Spleen (tissue), 11 donors: ENCODE measurements at regions not wholly inside any gene's neighbourhood (a gene's known extent, or its start where the extent isn't known, plus 50 kb on each side); places are given as distances from the start of the nearest gene placed in this dataset.

ENCODE experiments used
- DNase-seq: peaks from one replicate; pipeline ENCODE4 v3.0.0-alpha.2; 2020
- H3K27ac ChIP-seq, 8 donors: fragments of 200-600 bp; sonication (generic) in 7 of 8; 1 replicate in 4 of 8; 2 replicates in 4 of 8; pipeline versions ENCODE4 v1.5.0 to v1.8.0; 2016 to 2021; ENCODE audit warnings: inconsistent platforms in 4 of 8, mild to moderate bottlenecking in 4 of 8, moderate library complexity in 1 of 8
- H3K27me3 ChIP-seq, 7 donors: fragments of 200-600 bp; sonication (generic) in 6 of 7; replicated peaks in 1 of 7; 1 replicate in 4 of 7; 2 replicates in 3 of 7; pipeline versions ENCODE4 v1.5.0 to v1.8.0; 2016 to 2021; ENCODE audit warnings: inconsistent platforms in 3 of 7, mild to moderate bottlenecking in 1 of 7
- H3K36me3 ChIP-seq, 6 donors: fragments of 200-600 bp; sonication (generic) in 5 of 6; 1 replicate in 4 of 6; 2 replicates in 2 of 6; pipeline versions ENCODE4 v1.5.0 to v1.8.0; 2016 to 2021; ENCODE audit warnings: inconsistent platforms in 2 of 6
- H3K4me1 ChIP-seq, 6 donors: fragments of 200-600 bp; sonication (generic) in 5 of 6; 1 replicate in 3 of 6; 2 replicates in 3 of 6; pipeline versions ENCODE4 v1.5.0 to v1.8.0; 2016 to 2021; ENCODE audit warnings: inconsistent platforms in 3 of 6
- H3K4me3 ChIP-seq, 8 donors: fragments of 200-600 bp; sonication (generic) in 7 of 8; 1 replicate in 4 of 8; 2 replicates in 4 of 8; pipeline versions ENCODE4 v1.5.0 to v1.8.0; 2016 to 2021; ENCODE audit warnings: inconsistent platforms in 4 of 8, mild to moderate bottlenecking in 4 of 8, moderate library complexity in 2 of 8
- H3K9me3 ChIP-seq, 8 donors: fragments of 200-600 bp; sonication (generic) in 7 of 8; 1 replicate in 4 of 8; 2 replicates in 4 of 8; pipeline versions ENCODE4 v1.5.0 to v1.8.0; 2016 to 2021; ENCODE audit warnings: inconsistent platforms in 4 of 8
- POLR2A ChIP-seq, 3 donors: fragments of 450-650 bp; IDR thresholded peaks; one replicate each; pipeline ENCODE4 v1.5.1; 2017; ENCODE audit warnings: antibody characterized with exemption in 3 of 3, mild to moderate bottlenecking in 1 of 3
- POLR2AphosphoS5 ChIP-seq, 3 donors: sonication (generic); formaldehyde crosslinking; IDR thresholded peaks; one replicate each; pipeline ENCODE4 v1.5.1; 2017; ENCODE audit warnings: antibody characterized with exemption in 3 of 3
- WGBS, 5 donors: extraction: QIAGEN DNeasy Blood & Tissue Kit in 3 of 5; methylation state at CpG; one replicate each; pipeline versions ENCODE4 v1.1.5 to v1.1.7; 2013 to 2018; 5-methylcytosine and 5-hydroxymethylcytosine counted together
- intact Hi-C: fragments of 100-400 bp; cut with DNase I; formaldehyde crosslinking; loops from one replicate; pipeline ENCODE4 v1.15.0; 2023; ENCODE audit warnings: low total_unique reads
- TF ChIP-seq, protein P1 (sequence below), 11 experiments: fragments of 200-600 bp in 7 of 11; fragments of 450-650 bp in 4 of 11; sonication (generic) in 4 of 11; IDR thresholded peaks in 8 of 11; conservative IDR thresholded peaks in 3 of 11; 1 replicate in 7 of 11; 2 replicates in 4 of 11; pipeline versions ENCODE4 v1.4.0 to v1.8.0; 2016 to 2021; ENCODE audit warnings: antibody characterized with exemption in 11 of 11, inconsistent platforms in 4 of 11, mild to moderate bottlenecking in 1 of 11
- donor health status: healthy with polysubstance abuse.
- donor health status: DM: no; HTN: no; CAD: no; lungs with moderate emphysema.
- donor health status: DM: no; HTN: no; CAD: no.
- donor health status: Bipolar disorder and iron deficiency.
- donor health status: healthy.
- donor health status: DM: no; HTN: no; CAD: no.
- donor health status: DM: yes; HTN: yes; CAD: no.

DNA sequence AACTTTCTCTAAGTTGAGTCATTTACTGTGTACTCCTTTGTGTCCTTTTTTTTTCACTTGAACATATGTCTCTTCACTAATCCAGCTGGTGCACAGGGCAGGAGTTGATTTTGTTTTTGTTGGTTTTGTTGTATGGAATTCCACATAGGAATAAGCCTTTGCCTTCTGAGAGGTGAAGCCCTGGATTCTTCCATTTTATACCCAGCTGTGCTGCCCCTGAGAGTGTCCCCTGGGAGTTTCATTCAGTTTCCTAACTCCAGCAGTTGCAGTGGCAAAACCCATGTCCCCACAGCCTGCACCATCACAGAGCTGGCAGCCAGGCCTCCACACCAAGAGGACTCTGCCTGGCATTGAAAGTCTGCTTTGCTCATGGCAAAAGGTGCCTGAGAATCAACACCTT is 107.3 kb upstream of the SYNDIG1 start:
- DNase-seq = no peak
- intact Hi-C loops = no loop called here
- H3K9me3 ChIP-seq = peaks cover 0 to 20% (median 12%) of the 10 kb centered on the region in 8 donors
- TF ChIP-seq POLR2AphosphoS5 (IDR thresholded peaks at IDR 0.05) (no peak), POLR2A (IDR thresholded peaks at IDR 0.05) (no peak)
- TF ChIP-seq, protein P1, sequence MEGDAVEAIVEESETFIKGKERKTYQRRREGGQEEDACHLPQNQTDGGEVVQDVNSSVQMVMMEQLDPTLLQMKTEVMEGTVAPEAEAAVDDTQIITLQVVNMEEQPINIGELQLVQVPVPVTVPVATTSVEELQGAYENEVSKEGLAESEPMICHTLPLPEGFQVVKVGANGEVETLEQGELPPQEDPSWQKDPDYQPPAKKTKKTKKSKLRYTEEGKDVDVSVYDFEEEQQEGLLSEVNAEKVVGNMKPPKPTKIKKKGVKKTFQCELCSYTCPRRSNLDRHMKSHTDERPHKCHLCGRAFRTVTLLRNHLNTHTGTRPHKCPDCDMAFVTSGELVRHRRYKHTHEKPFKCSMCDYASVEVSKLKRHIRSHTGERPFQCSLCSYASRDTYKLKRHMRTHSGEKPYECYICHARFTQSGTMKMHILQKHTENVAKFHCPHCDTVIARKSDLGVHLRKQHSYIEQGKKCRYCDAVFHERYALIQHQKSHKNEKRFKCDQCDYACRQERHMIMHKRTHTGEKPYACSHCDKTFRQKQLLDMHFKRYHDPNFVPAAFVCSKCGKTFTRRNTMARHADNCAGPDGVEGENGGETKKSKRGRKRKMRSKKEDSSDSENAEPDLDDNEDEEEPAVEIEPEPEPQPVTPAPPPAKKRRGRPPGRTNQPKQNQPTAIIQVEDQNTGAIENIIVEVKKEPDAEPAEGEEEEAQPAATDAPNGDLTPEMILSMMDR (IDR thresholded peaks at IDR 0.05 in 8 of 11, conservative IDR thresholded peaks at IDR 0.05 in 3 of 11) = no peak
- no peak overlapping the region for H3K4me3 ChIP-seq
- H3K36me3 ChIP-seq = no peaks in the 10 kb centered on the region
- H3K27me3 ChIP-seq = no peaks in the 10 kb centered on the region
- H3K27ac ChIP-seq = no peak overlapping the region
- H3K4me1 ChIP-seq = peaks cover 0 to 4% (median 0%) of the 10 kb centered on the region in 6 donors

DNA sequence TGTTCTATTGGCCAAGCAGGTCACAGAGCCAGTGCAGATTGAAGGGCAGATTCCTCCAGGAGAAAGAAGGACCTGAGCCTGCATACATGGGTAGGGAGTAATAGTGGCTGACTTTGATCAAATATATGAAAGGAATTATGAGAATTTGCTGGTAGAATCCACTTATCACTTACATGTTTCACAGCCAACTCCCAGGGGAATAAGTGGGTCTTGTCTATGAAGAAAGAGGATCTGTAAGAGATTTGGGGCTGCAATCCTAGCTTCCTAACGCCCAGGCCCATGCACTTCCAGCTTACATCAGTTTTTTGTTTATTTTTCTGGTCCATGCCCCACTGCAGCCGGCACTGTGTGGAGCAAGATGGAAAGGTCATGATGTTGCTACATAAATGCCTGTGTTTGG is 107.9 kb upstream of the SYNDIG1 start:
- TF ChIP-seq POLR2AphosphoS5 (IDR thresholded peaks at IDR 0.05) (no peak), POLR2A (IDR thresholded peaks at IDR 0.05) (no peak)
- TF ChIP-seq, protein P1 (IDR thresholded peaks at IDR 0.05 in 8 of 11, conservative IDR thresholded peaks at IDR 0.05 in 3 of 11) = no peak
- intact Hi-C loops = no loop called here
- WGBS, 5 donors = 71 to 84% (median 79%) methylated on average over 2 of the region's 2 CpGs

DNA sequence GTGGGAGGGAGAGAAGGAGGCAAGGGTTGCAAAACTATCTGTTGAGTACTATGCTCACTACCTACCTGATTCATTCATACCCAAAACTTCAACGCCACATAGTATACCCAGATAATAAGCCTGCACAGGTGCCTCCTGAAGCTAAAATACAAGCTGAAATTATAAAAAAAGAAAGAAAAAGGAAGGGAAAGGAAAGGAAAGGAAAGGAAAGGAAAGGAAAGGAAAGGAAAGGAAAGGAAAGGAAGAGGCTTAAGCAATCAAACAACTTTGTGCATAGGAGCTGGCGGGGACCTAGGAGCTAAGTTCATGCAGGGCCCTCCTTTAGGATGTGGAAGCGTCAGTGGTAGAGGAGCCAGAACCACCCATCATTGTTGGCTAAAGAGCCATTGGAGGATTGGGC is 108.9 kb upstream of the SYNDIG1 start:
- H3K9me3 ChIP-seq = peaks cover 0 to 20% (median 12%) of the 10 kb centered on the region in 8 donors
- H3K27ac ChIP-seq = no peak overlapping the region
- H3K27me3 ChIP-seq = no peaks in the 10 kb centered on the region
- H3K4me3 ChIP-seq = no peak overlapping the region
- DNase-seq = no peak
- H3K4me1 ChIP-seq = peaks cover 0 to 4% (median 0%) of the 10 kb centered on the region in 6 donors
- intact Hi-C loops = no loop called here
- no peaks in the 10 kb centered on the region for H3K36me3 ChIP-seq
- TF ChIP-seq POLR2A (IDR thresholded peaks at IDR 0.05) = no peak
- TF ChIP-seq POLR2AphosphoS5 (IDR thresholded peaks at IDR 0.05) = no peak
- TF ChIP-seq, protein P1 (IDR thresholded peaks at IDR 0.05 in 8 of 11, conservative IDR thresholded peaks at IDR 0.05 in 3 of 11) = no peak
- WGBS, 5 donors = 90 to 98% (median 93%) methylated on average over 3 of the region's 3 CpGs

More for the DNA sequence above, 107.9 kb upstream of the SYNDIG1 start:
- Histone ChIP-seq H3K4me1 (peaks cover 0 to 4% (median 0%) of the 10 kb centered on the region in 6 donors), H3K4me3 (no peak overlapping the region), H3K27ac (no peak overlapping the region), H3K9me3 (peaks cover 0 to 20% (median 12%) of the 10 kb centered on the region in 8 donors), H3K36me3 (no peaks in the 10 kb centered on the region), H3K27me3 (no peaks in the 10 kb centered on the region)
- no peak for DNase-seq

DNA sequence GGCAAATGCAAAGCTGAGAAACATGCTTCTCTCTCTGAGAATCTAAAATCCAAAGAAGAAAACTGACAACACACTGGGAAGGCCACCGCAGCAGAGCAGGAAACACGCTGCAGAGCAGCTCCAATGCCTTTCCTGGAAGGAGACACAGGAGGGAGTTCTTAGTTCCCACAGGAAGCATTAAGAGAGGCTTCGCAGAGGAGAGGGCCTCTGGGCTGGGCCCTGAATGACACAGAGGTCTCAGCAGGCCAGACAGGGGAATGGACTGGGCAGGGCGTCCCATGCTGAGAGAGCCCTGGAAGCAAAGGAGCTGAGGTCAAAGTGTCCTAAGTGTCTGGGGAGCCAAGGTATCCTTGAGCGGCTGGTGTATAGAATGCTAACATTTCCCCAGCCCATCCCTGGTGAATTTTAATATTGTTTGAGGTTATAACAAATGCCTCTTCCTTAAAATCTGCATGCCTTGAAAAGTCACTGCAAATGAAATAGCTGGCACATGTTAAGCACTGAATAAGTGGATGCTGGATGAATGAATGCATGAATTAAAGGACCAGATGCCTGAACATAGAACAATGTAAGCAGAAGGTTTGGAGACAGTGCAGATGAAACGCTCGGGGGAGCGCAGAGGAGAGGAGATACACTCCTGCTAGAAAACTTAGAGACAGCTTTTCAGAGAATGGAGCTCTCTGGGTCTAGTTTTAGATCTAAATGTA is 110.0 kb upstream of the SYNDIG1 start:
- peaks cover 0 to 4% (median 0%) of the 10 kb centered on the region in 6 donors for H3K4me1 ChIP-seq
- no peak overlapping the region for H3K4me3 ChIP-seq
- H3K9me3 ChIP-seq = peaks cover 0 to 20% (median 12%) of the 10 kb centered on the region in 8 donors
- DNase-seq = no peak
- WGBS, 5 donors = 69 to 80% (median 75%) methylated on average over 8 of the region's 8 CpGs
- no peak overlapping the region for H3K27ac ChIP-seq
- H3K36me3 ChIP-seq = no peaks in the 10 kb centered on the region
- TF ChIP-seq POLR2A (IDR thresholded peaks at IDR 0.05) = no peak
- TF ChIP-seq, protein P1 (IDR thresholded peaks at IDR 0.05 in 8 of 11, conservative IDR thresholded peaks at IDR 0.05 in 3 of 11) = no peak
- TF ChIP-seq POLR2AphosphoS5 (IDR thresholded peaks at IDR 0.05) = no peak
- intact Hi-C loops = no loop called here
- no peaks in the 10 kb centered on the region for H3K27me3 ChIP-seq
